Karpas-422 (cell line): ENCODE measurements at regions not wholly inside any gene's neighbourhood (a gene's known extent, or its start where the extent isn't known, plus 50 kb on each side); places are given as distances from the start of the nearest gene placed in this dataset.

Experiments
- DNase-seq: peaks from one replicate; pipeline ENCODE4 v3.0.0-alpha.2; 2015
- H2AFZ ChIP-seq: fragments of 200-600 bp; sonication (generic); 2 replicates; pipeline ENCODE4 v1.6.1; 2014; ENCODE audit warnings: antibody characterized with exemption, low read length, mixed read lengths
- H3K27ac ChIP-seq: fragments of 200-600 bp; sonication (generic); 2 replicates; pipeline ENCODE4 v1.5.1; 2014; ENCODE audit warnings: mild to moderate bottlenecking, low read length, moderate library complexity
- H3K27me3 ChIP-seq: fragments of 200-600 bp; sonication (generic); 2 replicates; pipeline ENCODE4 v1.6.1; 2014; ENCODE audit warnings: low read length, mixed read lengths
- H3K36me3 ChIP-seq: fragments of 200-600 bp; sonication (generic); 2 replicates; pipeline ENCODE4 v1.6.1; 2014; ENCODE audit warnings: low read length, mixed read lengths; ENCODE audit not compliant: insufficient read depth
- H3K4me1 ChIP-seq: fragments of 200-600 bp; sonication (generic); 2 replicates; pipeline ENCODE4 v1.6.1; 2014; ENCODE audit warnings: mild to moderate bottlenecking, low read length, mixed read lengths
- H3K4me2 ChIP-seq: fragments of 200-600 bp; sonication (generic); 2 replicates; pipeline ENCODE4 v1.6.1; 2014; ENCODE audit warnings: low read length, low read depth, mild to moderate bottlenecking; ENCODE audit not compliant: poor library complexity, severe bottlenecking
- H3K4me3 ChIP-seq: fragments of 200-600 bp; sonication (generic); 2 replicates; pipeline ENCODE4 v1.5.1; 2014; ENCODE audit warnings: mild to moderate bottlenecking, antibody characterized with exemption, low read length, mixed read lengths
- H3K79me2 ChIP-seq: fragments of 200-600 bp; sonication (generic); 2 replicates; pipeline ENCODE4 v1.6.1; 2014; ENCODE audit warnings: mild to moderate bottlenecking, low read length, mixed read lengths
- H3K9ac ChIP-seq: fragments of 200-600 bp; sonication (generic); 2 replicates; pipeline ENCODE4 v1.6.0; 2014; ENCODE audit warnings: low read length
- H3K9me2 ChIP-seq: fragments of 200-600 bp; sonication (generic), shearing (Covaris generic); replicated peaks from 2 replicates; pipeline ENCODE4 v1.6.0; 2014; ENCODE audit warnings: mild to moderate bottlenecking, low read length, moderate library complexity; ENCODE audit not compliant: insufficient read depth
- H3K9me3 ChIP-seq: fragments of 300-700, 200-600 bp; sonication (generic); 2 replicates; pipeline ENCODE4 v1.6.1; 2014; ENCODE audit warnings: low read length, mixed read lengths
- H4K20me1 ChIP-seq: fragments of 200-600 bp; sonication (generic); 2 replicates; pipeline ENCODE4 v1.6.1; 2014; ENCODE audit warnings: mild to moderate bottlenecking, antibody characterized with exemption, low read length, low read depth; ENCODE audit not compliant: insufficient read depth

DNA sequence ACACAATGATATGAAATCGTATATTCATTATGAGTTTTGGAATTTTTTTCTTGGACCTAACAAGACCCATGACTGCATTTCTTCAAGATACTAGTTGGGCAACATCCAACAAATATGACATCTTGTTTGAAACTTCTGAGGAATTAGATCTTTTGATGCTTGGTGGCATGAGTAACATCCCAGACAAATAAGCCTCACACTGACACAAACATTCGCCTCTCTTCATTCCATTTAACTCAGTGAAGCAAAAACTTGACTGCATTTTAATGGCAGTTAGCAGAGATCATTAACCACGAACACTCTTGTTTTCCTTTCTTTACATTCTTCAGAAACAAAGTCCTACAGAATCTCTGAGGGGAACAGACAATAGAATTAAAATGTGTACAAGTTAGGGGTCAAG lies 758.3 kb downstream of the C12orf50 start:
- Histone ChIP-seq H3K9me3 (0 out of 2 replicates have a peak, but pooled peaks cover 2% of the 10 kb centered on the region), H3K27me3 (no peaks in the 10 kb centered on the region), H3K4me1 (no peaks in the 10 kb centered on the region), H3K79me2 (no peaks in the 10 kb centered on the region), H3K9me2 (no peaks in the 10 kb centered on the region), H3K4me3 (no peak overlapping the region), H3K9ac (no peak overlapping the region), H3K27ac (no peak overlapping the region), H4K20me1 (no peaks in the 10 kb centered on the region), H3K36me3 (no peaks in the 10 kb centered on the region), H3K4me2 (no peak overlapping the region), H2AFZ (no peak overlapping the region)
- DNase-seq, result no peak

DNA sequence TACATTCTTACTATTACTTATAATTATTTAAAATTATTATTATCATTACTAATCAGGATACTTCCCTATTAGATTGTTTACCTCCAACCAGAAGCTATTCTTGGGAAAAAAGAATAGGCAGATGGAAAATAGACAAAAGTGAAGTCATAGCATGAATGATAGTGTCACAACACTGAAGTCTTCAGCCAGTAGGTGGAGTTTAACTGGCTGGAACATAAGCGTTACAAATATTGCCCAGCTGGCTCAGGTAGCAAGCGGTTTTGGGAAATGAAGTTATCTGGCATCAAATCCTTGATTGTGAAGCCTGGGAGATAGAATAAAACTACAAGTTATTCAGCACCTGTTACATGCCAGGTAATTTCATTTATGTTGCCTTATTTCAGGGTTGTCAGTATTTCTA lies 762.9 kb downstream of the C12orf50 start:
- Histone ChIP-seq H3K27ac (no peak overlapping the region), H3K36me3 (no peaks in the 10 kb centered on the region), H3K79me2 (no peaks in the 10 kb centered on the region), H2AFZ (no peak overlapping the region), H3K4me3 (no peak overlapping the region), H3K9me2 (no peaks in the 10 kb centered on the region), H3K9ac (no peak overlapping the region), H3K4me2 (no peak overlapping the region), H3K27me3 (no peaks in the 10 kb centered on the region), H3K4me1 (no peaks in the 10 kb centered on the region), H4K20me1 (no peaks in the 10 kb centered on the region), H3K9me3 (0 out of 2 replicates have a peak, but pooled peaks cover 5% of the 10 kb centered on the region)
- DNase-seq, result peak; percentile 48

- H4K20me1 ChIP-seq, result no peaks in the 10 kb centered on the region
- no peak overlapping the region for H3K4me3 ChIP-seq
- no peaks in the 10 kb centered on the region for H3K36me3 ChIP-seq
- no peak overlapping the region for H3K9ac ChIP-seq
- no peaks in the 10 kb centered on the region for H3K27me3 ChIP-seq
- H3K79me2 ChIP-seq, result no peaks in the 10 kb centered on the region
- H3K27ac ChIP-seq, result no peak overlapping the region
- no peak for DNase-seq
- 0 out of 2 replicates have a peak, but pooled peaks cover 5% of the 10 kb centered on the region for H3K9me3 ChIP-seq
- no peak overlapping the region for H2AFZ ChIP-seq
- H3K4me1 ChIP-seq, result no peaks in the 10 kb centered on the region
- no peaks in the 10 kb centered on the region for H3K9me2 ChIP-seq
- no peak overlapping the region for H3K4me2 ChIP-seq
Observed at GRCh38 chr12:87259391-87259790, 769.8 kb downstream of the C12orf50 start.

- DNase-seq, result no peak
- no peak overlapping the region for H3K9ac ChIP-seq
- no peak overlapping the region for H3K27ac ChIP-seq
- H4K20me1 ChIP-seq, result no peaks in the 10 kb centered on the region
- H3K36me3 ChIP-seq, result no peaks in the 10 kb centered on the region
- H3K79me2 ChIP-seq, result no peaks in the 10 kb centered on the region
- no peak overlapping the region for H2AFZ ChIP-seq
- no peak overlapping the region for H3K4me3 ChIP-seq
- no peak overlapping the region for H3K4me2 ChIP-seq
- H3K9me3 ChIP-seq, result peaks cover 9% of the 10 kb centered on the region; the same call in 1 of the 2 replicates
- H3K9me2 ChIP-seq, result no peaks in the 10 kb centered on the region
- no peaks in the 10 kb centered on the region for H3K27me3 ChIP-seq
- H3K4me1 ChIP-seq, result no peaks in the 10 kb centered on the region
Observed at GRCh38 chr12:87254381-87255030, 774.7 kb downstream of the C12orf50 start.

DNA sequence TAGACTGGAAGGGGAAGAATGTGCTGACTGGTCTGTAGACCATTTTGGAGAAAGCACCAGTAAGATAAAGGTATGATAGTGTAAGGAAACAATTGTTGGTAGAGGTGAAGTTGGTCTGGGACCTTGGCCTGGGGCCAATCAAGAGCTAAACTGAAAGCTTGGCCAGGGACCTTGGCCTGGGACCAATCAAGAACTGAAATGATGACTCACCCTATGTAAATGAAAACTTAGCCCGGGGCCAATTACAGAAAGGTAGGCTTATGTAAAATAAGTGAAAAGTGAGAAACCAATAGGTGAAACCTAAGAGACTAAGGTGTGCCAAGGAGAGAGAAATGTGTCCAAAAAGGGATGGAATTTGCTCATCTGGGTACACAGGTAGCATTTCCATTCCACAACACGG lies 776.0 kb downstream of the C12orf50 start:
- no peaks in the 10 kb centered on the region for H4K20me1 ChIP-seq
- H3K4me1 ChIP-seq, result no peaks in the 10 kb centered on the region
- H3K9ac ChIP-seq, result no peak overlapping the region
- no peak for DNase-seq
- no peaks in the 10 kb centered on the region for H3K9me2 ChIP-seq
- H3K79me2 ChIP-seq, result no peaks in the 10 kb centered on the region
- no peaks in the 10 kb centered on the region for H3K36me3 ChIP-seq
- H2AFZ ChIP-seq, result no peak overlapping the region
- H3K4me3 ChIP-seq, result no peak overlapping the region
- H3K4me2 ChIP-seq, result no peak overlapping the region
- no peak overlapping the region for H3K27ac ChIP-seq
- peaks cover 9% of the 10 kb centered on the region for H3K9me3 ChIP-seq
- no peaks in the 10 kb centered on the region for H3K27me3 ChIP-seq

DNA sequence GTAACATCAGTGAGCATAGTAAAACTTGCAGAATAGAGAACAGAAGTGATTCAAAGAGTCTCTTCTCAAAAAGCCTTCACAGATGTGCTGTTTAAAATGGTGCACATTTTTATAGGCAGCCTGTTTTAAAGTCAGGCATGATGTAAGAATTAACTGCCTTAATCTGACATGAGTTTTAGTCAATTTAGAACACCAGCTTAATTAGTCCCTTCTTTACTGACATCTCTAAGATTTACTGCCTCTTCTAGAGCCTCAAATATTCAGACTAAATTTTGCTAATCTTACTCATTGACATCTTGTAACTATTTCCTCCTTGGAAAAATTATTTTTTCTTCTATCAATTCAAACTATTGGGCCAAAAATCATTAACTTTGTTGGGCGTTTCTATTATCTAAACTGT lies 782.5 kb downstream of the C12orf50 start:
- Histone ChIP-seq H3K4me2 (no peak overlapping the region), H3K9me2 (no peaks in the 10 kb centered on the region), H3K9me3 (peaks cover 7% of the 10 kb centered on the region), H3K27ac (no peak overlapping the region), H3K9ac (no peak overlapping the region), H3K36me3 (no peaks in the 10 kb centered on the region), H3K4me1 (no peaks in the 10 kb centered on the region), H4K20me1 (no peaks in the 10 kb centered on the region), H2AFZ (no peak overlapping the region), H3K27me3 (no peaks in the 10 kb centered on the region), H3K79me2 (no peaks in the 10 kb centered on the region), H3K4me3 (no peak overlapping the region)
- no peak for DNase-seq

DNA sequence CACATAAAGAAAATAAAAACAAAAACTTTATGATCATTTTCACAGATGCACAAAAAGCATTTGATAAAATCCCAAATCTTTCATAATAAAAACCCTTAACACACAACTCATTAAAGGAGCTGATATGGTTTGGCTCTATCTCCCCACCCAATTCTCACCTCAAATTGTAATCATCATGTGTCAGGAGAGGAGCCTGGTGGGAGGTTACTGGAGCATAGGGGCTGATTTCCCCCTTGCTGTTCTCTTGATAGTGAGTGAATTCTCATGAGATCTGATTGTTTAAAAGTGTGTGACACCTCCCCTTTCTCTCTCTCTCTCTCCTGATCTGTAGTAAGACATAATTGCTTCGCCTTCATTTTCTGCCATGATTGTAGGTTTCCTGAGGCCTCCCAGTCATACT lies 790.7 kb downstream of the C12orf50 start:
- Histone ChIP-seq H2AFZ (no peak overlapping the region), H3K4me2 (no peak overlapping the region), H4K20me1 (no peaks in the 10 kb centered on the region), H3K4me1 (no peaks in the 10 kb centered on the region), H3K9me2 (no peaks in the 10 kb centered on the region), H3K4me3 (no peak overlapping the region), H3K9me3 (peaks cover 21% of the 10 kb centered on the region), H3K36me3 (no peaks in the 10 kb centered on the region), H3K27me3 (no peaks in the 10 kb centered on the region), H3K27ac (no peak overlapping the region), H3K79me2 (no peaks in the 10 kb centered on the region), H3K9ac (no peak overlapping the region)
- no peak for DNase-seq

DNA sequence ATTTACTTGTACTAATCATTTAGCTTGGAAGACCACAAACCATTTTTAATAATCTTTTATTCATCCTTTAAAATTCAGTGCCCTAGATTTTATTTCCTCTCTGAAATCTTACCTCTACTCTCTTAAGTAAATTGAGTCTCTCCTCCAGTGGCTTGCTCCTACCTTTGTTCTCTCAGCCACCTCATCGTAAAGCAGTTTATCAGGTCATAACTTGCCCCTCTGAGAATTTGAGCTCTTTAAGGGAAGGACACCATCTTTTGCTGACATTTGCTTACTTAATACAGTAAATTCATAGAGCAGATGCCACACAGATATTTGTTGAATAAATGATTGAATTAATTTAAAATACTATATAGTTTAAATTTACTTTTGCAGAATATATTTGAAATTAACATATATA lies 794.3 kb downstream of the C12orf50 start:
- Histone ChIP-seq H3K9me2 (no peaks in the 10 kb centered on the region), H3K9me3 (peaks cover 26% of the 10 kb centered on the region)

More for the DNA sequence above, 794.3 kb downstream of the C12orf50 start:
- Histone ChIP-seq H3K36me3 (no peaks in the 10 kb centered on the region), H3K9ac (no peak overlapping the region), H3K4me2 (no peak overlapping the region), H3K4me1 (no peaks in the 10 kb centered on the region), H2AFZ (no peak overlapping the region), H3K27me3 (no peaks in the 10 kb centered on the region), H4K20me1 (no peaks in the 10 kb centered on the region), H3K27ac (no peak overlapping the region), H3K79me2 (no peaks in the 10 kb centered on the region), H3K4me3 (no peak overlapping the region)
- DNase-seq, result no peak
